B cell (primary cell): ENCODE measurements at regions not wholly inside any gene's neighbourhood (a gene's known extent, or its start where the extent isn't known, plus 50 kb on each side); places are given as distances from the start of the nearest gene placed in this dataset.

Source experiments
- ATAC-seq: fragments of 200-7000 bp; cut with Tn5 transposase; one replicate; pipeline ENCODE4 v1.10.0; 2021; ENCODE audit warnings: low read depth, mild to moderate bottlenecking, moderate number of reproducible peaks, moderate library complexity
- CTCF ChIA-PET: fragments of 350-600 bp; sonication (Branson Sonifier 250); formaldehyde crosslinking; loops from one replicate; lab custom pipeline; 2021; ENCODE audit warnings: antibody characterized with exemption, inconsistent platforms; lab: Charles Lee
- POLR2A ChIA-PET: fragments of 350-600 bp; sonication (Branson Sonifier 250); formaldehyde crosslinking; loops from one replicate; lab custom pipeline; 2021; ENCODE audit warnings: antibody characterized with exemption; lab: Charles Lee
- DNase-seq: peaks from one replicate; pipeline ENCODE4 v3.0.0; 2013
- H2AFZ ChIP-seq: 2 replicates; pipeline ENCODE4 v1.6.1; 2012; ENCODE audit warnings: mild to moderate bottlenecking, low read depth, low read length; ENCODE audit not compliant: insufficient read depth, poor library complexity, severe bottlenecking
- H3K27ac ChIP-seq, 2 donors: 1 replicate in 1 of 2; 2 replicates in 1 of 2; pipeline ENCODE4 v1.5.1; 2012 to 2013; ENCODE audit warnings: low read length in 2 of 2, mild to moderate bottlenecking in 2 of 2, moderate library complexity in 1 of 2
- H3K27me3 ChIP-seq, 4 experiments: fragments of 200-600 bp in 1 of 4; sonication (generic) in 1 of 4; replicated peaks in 1 of 4; 1 replicate in 2 of 4; 2 replicates in 2 of 4; pipeline versions ENCODE4 v1.6.1 to v1.7.0; 2013 to 2016; ENCODE audit warnings: low read length in 3 of 4, mild to moderate bottlenecking in 2 of 4, mixed read lengths in 1 of 4, moderate library complexity in 1 of 4; ENCODE audit not compliant: insufficient read depth in 4 of 4, control insufficient read depth in 3 of 4; ENCODE audit errors: control extremely low read depth in 1 of 4
- H3K36me3 ChIP-seq, 2 experiments: replicated peaks in 1 of 2; 1 replicate in 1 of 2; 2 replicates in 1 of 2; pipeline versions ENCODE4 v1.6.1 to v1.7.1; 2013; ENCODE audit warnings: low read length in 1 of 2; ENCODE audit not compliant: insufficient read depth in 2 of 2, control insufficient read depth in 1 of 2; ENCODE audit errors: control extremely low read depth in 1 of 2, extremely low read depth in 1 of 2
- H3K4me1 ChIP-seq, 2 donors: fragments of 200-600 bp in 1 of 2; sonication (generic) in 1 of 2; 1 replicate in 1 of 2; 2 replicates in 1 of 2; pipeline versions ENCODE4 v1.5.1 to v1.6.1; 2013 to 2017; ENCODE audit warnings: low read length in 2 of 2; ENCODE audit not compliant: control insufficient read depth in 2 of 2, insufficient read depth in 2 of 2
- H3K4me2 ChIP-seq: replicated peaks from 2 replicates; pipeline ENCODE3; 2012; ENCODE audit warnings: mild to moderate bottlenecking, low read depth, low read length; ENCODE audit not compliant: poor library complexity, severe bottlenecking
- H3K4me3 ChIP-seq, 5 experiments: fragments of 200-600 bp in 1 of 5; sonication (generic) in 1 of 5; 1 replicate in 3 of 5; 2 replicates in 2 of 5; pipeline versions ENCODE4 v1.5.1 to v1.7.0; 2011 to 2016; ENCODE audit warnings: low read length in 4 of 5, mild to moderate bottlenecking in 4 of 5, low read depth in 2 of 5, control low read depth in 1 of 5, moderate library complexity in 1 of 5; ENCODE audit not compliant: insufficient read depth in 1 of 5; ENCODE audit errors: control extremely low read depth in 1 of 5, extremely low read depth in 1 of 5
- H3K79me2 ChIP-seq: fragments of 200-600 bp; sonication (generic); one replicate; pipeline ENCODE4 v1.6.0; 2016; ENCODE audit warnings: low read length; ENCODE audit not compliant: control insufficient read depth, insufficient read depth
- H3K9ac ChIP-seq: fragments of 200-600 bp; sonication (generic); 2 replicates; pipeline ENCODE4 v1.6.1; 2017; ENCODE audit warnings: mild to moderate bottlenecking, low read length, moderate library complexity
- H3K9me3 ChIP-seq, 3 donors: one replicate each; pipeline versions ENCODE4 v1.6.1 to v1.7.1; 2013; ENCODE audit warnings: low read length in 2 of 3; ENCODE audit not compliant: control insufficient read depth in 2 of 3, insufficient read depth in 1 of 3; ENCODE audit errors: control extremely low read depth in 1 of 3
- H4K20me1 ChIP-seq: 2 replicates; pipeline ENCODE4 v1.6.0; 2012; ENCODE audit warnings: mild to moderate bottlenecking, low read length; ENCODE audit not compliant: insufficient read depth, control insufficient read depth, poor library complexity, severe bottlenecking
- H3K27ac Mint-ChIP-seq: one replicate; pipeline ENCODE4 v1.8.0; 2021; ENCODE audit warnings: mixed read lengths
- H3K27me3 Mint-ChIP-seq: one replicate; pipeline ENCODE4 v1.8.0; 2021; ENCODE audit warnings: mixed read lengths
- H3K4me1 Mint-ChIP-seq: one replicate; pipeline ENCODE4 v1.8.0; 2021; ENCODE audit warnings: mixed read lengths
- H3K4me3 Mint-ChIP-seq: one replicate; pipeline ENCODE4 v1.8.0; 2021; ENCODE audit warnings: mixed read lengths
- H3K9me3 Mint-ChIP-seq: one replicate; pipeline ENCODE4 v1.8.0; 2022; ENCODE audit warnings: mixed read lengths; ENCODE audit not compliant: insufficient read depth
- CTCF ChIP-seq: fragments of 200-600 bp; IDR thresholded peaks from one replicate; pipeline ENCODE4 v1.8.0; 2022; ENCODE audit warnings: antibody characterized with exemption, mild to moderate bottlenecking
- EZH2 ChIP-seq: IDR thresholded peaks from 2 replicates; pipeline ENCODE4 v1.6.1; 2012; ENCODE audit warnings: borderline replicate concordance, low read depth, mild to moderate bottlenecking, moderate library complexity, low read length; ENCODE audit not compliant: insufficient read depth, poor library complexity, severe bottlenecking
- WGBS: methylation state at CpG from one replicate; pipeline ENCODE4 v1.1.5; 2013; ENCODE audit warnings: missing lambda C conversion rate; ENCODE audit not compliant: insufficient coverage; 5-methylcytosine and 5-hydroxymethylcytosine counted together
- intact Hi-C: fragments of 100-400 bp; cut with micrococcal nuclease; formaldehyde crosslinking; loops from one replicate; pipeline ENCODE4 v1.10.0; 2022

- no peak overlapping the region for H3K4me3 ChIP-seq
- no peaks in the 10 kb centered on the region for H3K79me2 ChIP-seq
- POLR2A ChIA-PET: no interaction called here
- H3K27ac Mint-ChIP-seq: no peak overlapping the region
- H2AFZ ChIP-seq: no peak overlapping the region
- no peak overlapping the region for H3K27ac ChIP-seq
- intact Hi-C loops: no loop called here
- no peak overlapping the region for H3K4me2 ChIP-seq
- ATAC-seq (no peak), DNase-seq (no peak)
- no CpG with 5 or more reads among the region's 2 CpGs for WGBS
- TF ChIP-seq CTCF: no peak
- H3K4me1 Mint-ChIP-seq: no peaks in the 10 kb centered on the region
- H3K36me3 ChIP-seq: no peaks in the 10 kb centered on the region
- peaks cover 6% of the 10 kb centered on the region for H3K27me3 Mint-ChIP-seq
- no peaks in the 10 kb centered on the region for H3K9me3 Mint-ChIP-seq
- no peaks in the 10 kb centered on the region for H4K20me1 ChIP-seq
- no peak overlapping the region for H3K9ac ChIP-seq
- no peaks in the 10 kb centered on the region for H3K4me1 ChIP-seq
- H3K27me3 ChIP-seq: peaks cover 0 to 3% (median 0%) of the 10 kb centered on the region in 4 experiments
- CTCF ChIA-PET: no interaction called here
- no peaks in the 10 kb centered on the region for H3K9me3 ChIP-seq
- H3K4me3 Mint-ChIP-seq: no peak overlapping the region
Measured at GRCh38 chr2:7961550-7961949, 720.3 kb upstream of the ID2 start.

GRCh38 chr2:7962161-7962560 lies 719.7 kb upstream of the ID2 start:
- Histone ChIP-seq H4K20me1 (no peaks in the 10 kb centered on the region), H2AFZ (no peak overlapping the region), H3K79me2 (no peaks in the 10 kb centered on the region), H3K4me3 (no peak overlapping the region), H3K36me3 (no peaks in the 10 kb centered on the region), H3K27me3 (peaks cover 0 to 3% (median 0%) of the 10 kb centered on the region in 4 experiments), H3K4me1 (no peaks in the 10 kb centered on the region), H3K9me3 (no peaks in the 10 kb centered on the region), H3K4me2 (no peak overlapping the region), H3K9ac (no peak overlapping the region), H3K27ac (no peak overlapping the region)
- WGBS: 90% methylated on average over 3 of the region's 3 CpGs
- Mint-ChIP-seq H3K27me3 (peaks cover 3% of the 10 kb centered on the region), H3K9me3 (no peaks in the 10 kb centered on the region), H3K4me3 (no peak overlapping the region), H3K4me1 (no peaks in the 10 kb centered on the region), H3K27ac (no peak overlapping the region)
- POLR2A ChIA-PET: no interaction called here
- CTCF ChIA-PET: no interaction called here
- TF ChIP-seq EZH2 (no peak), CTCF (no peak)
- intact Hi-C loops: no loop called here
- no peak for DNase-seq
- ATAC-seq: no peak
